Lower leg skin (tissue), 3 donors: ENCODE measurements at regions not wholly inside any gene's neighbourhood (a gene's known extent, or its start where the extent isn't known, plus 50 kb on each side); places are given as distances from the start of the nearest gene placed in this dataset.

ENCODE experiments used
- POLR2A ChIP-seq, 2 donors: fragments of 450-650 bp; IDR thresholded peaks; one replicate each; pipeline ENCODE4 v1.6.1; 2016 to 2017; ENCODE audit warnings: antibody characterized with exemption in 2 of 2, mild to moderate bottlenecking in 1 of 2, moderate library complexity in 1 of 2
- TF ChIP-seq, protein P1 (sequence below), 3 donors: fragments of 450-650 bp; IDR thresholded peaks; one replicate each; pipeline ENCODE4 v1.5.1; 2016; ENCODE audit warnings: antibody characterized with exemption in 3 of 3, mild to moderate bottlenecking in 3 of 3, moderate library complexity in 2 of 3

DNA sequence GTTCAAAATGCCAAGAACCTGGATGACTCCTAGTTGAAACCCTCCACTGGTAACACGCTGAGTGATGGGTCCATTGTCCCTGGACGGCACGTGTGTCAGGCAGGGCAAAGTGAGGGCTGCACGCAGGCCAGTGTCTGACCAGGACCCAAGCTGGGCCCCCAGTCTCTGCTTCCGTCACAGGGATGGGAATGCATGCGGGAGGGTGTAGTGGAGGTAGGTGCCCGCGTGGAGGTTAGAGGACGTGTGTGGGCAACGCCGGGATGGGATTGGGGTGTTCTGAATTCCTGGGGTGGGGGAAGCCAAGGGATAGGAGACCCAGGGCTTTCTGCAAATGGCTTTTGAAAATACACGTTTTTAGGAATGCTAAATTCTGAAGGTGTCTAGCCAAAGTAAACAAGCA is 943.3 kb downstream of the BRD1 start:
- TF ChIP-seq, protein P1, sequence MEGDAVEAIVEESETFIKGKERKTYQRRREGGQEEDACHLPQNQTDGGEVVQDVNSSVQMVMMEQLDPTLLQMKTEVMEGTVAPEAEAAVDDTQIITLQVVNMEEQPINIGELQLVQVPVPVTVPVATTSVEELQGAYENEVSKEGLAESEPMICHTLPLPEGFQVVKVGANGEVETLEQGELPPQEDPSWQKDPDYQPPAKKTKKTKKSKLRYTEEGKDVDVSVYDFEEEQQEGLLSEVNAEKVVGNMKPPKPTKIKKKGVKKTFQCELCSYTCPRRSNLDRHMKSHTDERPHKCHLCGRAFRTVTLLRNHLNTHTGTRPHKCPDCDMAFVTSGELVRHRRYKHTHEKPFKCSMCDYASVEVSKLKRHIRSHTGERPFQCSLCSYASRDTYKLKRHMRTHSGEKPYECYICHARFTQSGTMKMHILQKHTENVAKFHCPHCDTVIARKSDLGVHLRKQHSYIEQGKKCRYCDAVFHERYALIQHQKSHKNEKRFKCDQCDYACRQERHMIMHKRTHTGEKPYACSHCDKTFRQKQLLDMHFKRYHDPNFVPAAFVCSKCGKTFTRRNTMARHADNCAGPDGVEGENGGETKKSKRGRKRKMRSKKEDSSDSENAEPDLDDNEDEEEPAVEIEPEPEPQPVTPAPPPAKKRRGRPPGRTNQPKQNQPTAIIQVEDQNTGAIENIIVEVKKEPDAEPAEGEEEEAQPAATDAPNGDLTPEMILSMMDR (IDR thresholded peaks at IDR 0.05) = no peak
- no peak for TF ChIP-seq POLR2A (IDR thresholded peaks at IDR 0.05)
